GM23338 (cell line): ENCODE measurements at regions not wholly inside any gene's neighbourhood (a gene's known extent, or its start where the extent isn't known, plus 50 kb on each side); places are given as distances from the start of the nearest gene placed in this dataset.

Source experiments
- EZH2 ChIP-seq: fragments of 200-600 bp; sonication (generic); IDR thresholded peaks from one replicate; pipeline ENCODE4 v1.8.0; 2017; ENCODE audit warnings: antibody characterized with exemption, mild to moderate bottlenecking, low read depth; ENCODE audit not compliant: unreplicated experiment
- EZH2phosphoT487 ChIP-seq: fragments of 200-600 bp; sonication (generic); IDR thresholded peaks from one replicate; pipeline ENCODE4 v1.8.1; 2018; ENCODE audit warnings: antibody characterized with exemption; ENCODE audit not compliant: unreplicated experiment
- POLR2AphosphoS5 ChIP-seq: IDR thresholded peaks from 2 replicates; pipeline ENCODE4 v1.6.1; 2016; ENCODE audit warnings: antibody characterized with exemption, low read depth
- STAT1 ChIP-seq: IDR thresholded peaks from one replicate; pipeline ENCODE4 v1.6.1; 2016; ENCODE audit warnings: antibody characterized with exemption; ENCODE audit not compliant: unreplicated experiment
- ZNF114 ChIP-seq: fragments of 250-450 bp; sonication (Bioruptor Pico); IDR thresholded peaks from 2 replicates; pipeline ENCODE4 v1.5.0; 2020; ENCODE audit warnings: mild to moderate bottlenecking, moderate library complexity
- ZNF331 ChIP-seq: fragments of 250-450 bp; sonication (Bioruptor Pico); IDR thresholded peaks from 2 replicates; pipeline ENCODE4 v1.5.0; 2020; ENCODE audit warnings: low read depth, mild to moderate bottlenecking, moderate library complexity
- TF ChIP-seq, protein P1 (sequence below), 2 experiments: fragments of 200-600 bp in 1 of 2; sonication (generic) in 1 of 2; conservative IDR thresholded peaks; 2 replicates each; pipeline versions ENCODE4 v1.5.1 to v1.6.1; 2016 to 2017; ENCODE audit warnings: antibody characterized with exemption in 2 of 2, low read depth in 2 of 2, mild to moderate bottlenecking in 2 of 2, moderate library complexity in 1 of 2
- TF ChIP-seq, protein P2 (sequence below): IDR thresholded peaks from 2 replicates; pipeline ENCODE4 v1.6.1; 2016; ENCODE audit warnings: antibody characterized with exemption

DNA sequence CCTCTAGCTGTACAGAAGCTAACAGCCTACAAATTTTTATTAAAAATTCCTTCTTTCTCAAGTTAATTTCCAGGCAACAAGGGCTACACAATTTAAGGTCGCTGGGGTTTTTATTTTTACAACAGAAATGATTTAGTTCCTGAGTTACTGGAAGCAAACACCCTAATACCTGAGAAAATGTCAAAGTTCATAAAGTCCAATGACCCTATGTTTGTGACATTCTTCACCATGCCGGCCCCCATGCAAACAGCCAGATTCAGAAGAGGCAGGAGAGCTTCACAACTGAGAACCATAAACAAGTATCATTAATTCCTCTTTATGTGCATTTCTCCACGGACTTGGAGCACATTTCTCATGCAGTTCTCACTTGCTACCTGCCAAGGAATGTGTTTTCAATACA is 236.2 kb upstream of the EGLN3 start:
- TF ChIP-seq, protein P1, sequence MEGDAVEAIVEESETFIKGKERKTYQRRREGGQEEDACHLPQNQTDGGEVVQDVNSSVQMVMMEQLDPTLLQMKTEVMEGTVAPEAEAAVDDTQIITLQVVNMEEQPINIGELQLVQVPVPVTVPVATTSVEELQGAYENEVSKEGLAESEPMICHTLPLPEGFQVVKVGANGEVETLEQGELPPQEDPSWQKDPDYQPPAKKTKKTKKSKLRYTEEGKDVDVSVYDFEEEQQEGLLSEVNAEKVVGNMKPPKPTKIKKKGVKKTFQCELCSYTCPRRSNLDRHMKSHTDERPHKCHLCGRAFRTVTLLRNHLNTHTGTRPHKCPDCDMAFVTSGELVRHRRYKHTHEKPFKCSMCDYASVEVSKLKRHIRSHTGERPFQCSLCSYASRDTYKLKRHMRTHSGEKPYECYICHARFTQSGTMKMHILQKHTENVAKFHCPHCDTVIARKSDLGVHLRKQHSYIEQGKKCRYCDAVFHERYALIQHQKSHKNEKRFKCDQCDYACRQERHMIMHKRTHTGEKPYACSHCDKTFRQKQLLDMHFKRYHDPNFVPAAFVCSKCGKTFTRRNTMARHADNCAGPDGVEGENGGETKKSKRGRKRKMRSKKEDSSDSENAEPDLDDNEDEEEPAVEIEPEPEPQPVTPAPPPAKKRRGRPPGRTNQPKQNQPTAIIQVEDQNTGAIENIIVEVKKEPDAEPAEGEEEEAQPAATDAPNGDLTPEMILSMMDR (conservative IDR thresholded peaks at IDR 0.05; ENCODE audit: low read depth in 2 of 2) = no peak
- TF ChIP-seq POLR2AphosphoS5 (no peak), EZH2 (no peak), ZNF114 (CRISPR knock-in tag) (no peak), EZH2phosphoT487 (no peak), ZNF331 (CRISPR knock-in tag) (no peak), STAT1 (no peak)
- TF ChIP-seq, protein P2, sequence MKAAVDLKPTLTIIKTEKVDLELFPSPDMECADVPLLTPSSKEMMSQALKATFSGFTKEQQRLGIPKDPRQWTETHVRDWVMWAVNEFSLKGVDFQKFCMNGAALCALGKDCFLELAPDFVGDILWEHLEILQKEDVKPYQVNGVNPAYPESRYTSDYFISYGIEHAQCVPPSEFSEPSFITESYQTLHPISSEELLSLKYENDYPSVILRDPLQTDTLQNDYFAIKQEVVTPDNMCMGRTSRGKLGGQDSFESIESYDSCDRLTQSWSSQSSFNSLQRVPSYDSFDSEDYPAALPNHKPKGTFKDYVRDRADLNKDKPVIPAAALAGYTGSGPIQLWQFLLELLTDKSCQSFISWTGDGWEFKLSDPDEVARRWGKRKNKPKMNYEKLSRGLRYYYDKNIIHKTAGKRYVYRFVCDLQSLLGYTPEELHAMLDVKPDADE = no peak
